ENCODE measurements at regions not wholly inside any gene's neighbourhood (a gene's known extent, or its start where the extent isn't known, plus 50 kb on each side); places are given as distances from the start of the nearest gene placed in this dataset.
A peak's percentile ranks its signal among the peaks of the same experiment; 100 is the strongest.

- Histone ChIP-seq H3K27me3 (no peaks in the 10 kb centered on the region), H3K4me1 (no peaks in the 10 kb centered on the region), H3K9me3 (no peaks in the 10 kb centered on the region), H3K36me3 (no peaks in the 10 kb centered on the region), H3K27ac (no peak overlapping the region), H3K4me3 (no peak overlapping the region)
- TF ChIP-seq, protein P1, sequence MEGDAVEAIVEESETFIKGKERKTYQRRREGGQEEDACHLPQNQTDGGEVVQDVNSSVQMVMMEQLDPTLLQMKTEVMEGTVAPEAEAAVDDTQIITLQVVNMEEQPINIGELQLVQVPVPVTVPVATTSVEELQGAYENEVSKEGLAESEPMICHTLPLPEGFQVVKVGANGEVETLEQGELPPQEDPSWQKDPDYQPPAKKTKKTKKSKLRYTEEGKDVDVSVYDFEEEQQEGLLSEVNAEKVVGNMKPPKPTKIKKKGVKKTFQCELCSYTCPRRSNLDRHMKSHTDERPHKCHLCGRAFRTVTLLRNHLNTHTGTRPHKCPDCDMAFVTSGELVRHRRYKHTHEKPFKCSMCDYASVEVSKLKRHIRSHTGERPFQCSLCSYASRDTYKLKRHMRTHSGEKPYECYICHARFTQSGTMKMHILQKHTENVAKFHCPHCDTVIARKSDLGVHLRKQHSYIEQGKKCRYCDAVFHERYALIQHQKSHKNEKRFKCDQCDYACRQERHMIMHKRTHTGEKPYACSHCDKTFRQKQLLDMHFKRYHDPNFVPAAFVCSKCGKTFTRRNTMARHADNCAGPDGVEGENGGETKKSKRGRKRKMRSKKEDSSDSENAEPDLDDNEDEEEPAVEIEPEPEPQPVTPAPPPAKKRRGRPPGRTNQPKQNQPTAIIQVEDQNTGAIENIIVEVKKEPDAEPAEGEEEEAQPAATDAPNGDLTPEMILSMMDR (IDR thresholded peaks at IDR 0.05), result no peak
- ATAC-seq (no peak), DNase-seq (no peak)
- intact Hi-C loops (cut with DNase I), result no loop called here
Measured at GRCh38 chr2:22604136-22604535, 780.8 kb upstream of the KLHL29 start.

DNA sequence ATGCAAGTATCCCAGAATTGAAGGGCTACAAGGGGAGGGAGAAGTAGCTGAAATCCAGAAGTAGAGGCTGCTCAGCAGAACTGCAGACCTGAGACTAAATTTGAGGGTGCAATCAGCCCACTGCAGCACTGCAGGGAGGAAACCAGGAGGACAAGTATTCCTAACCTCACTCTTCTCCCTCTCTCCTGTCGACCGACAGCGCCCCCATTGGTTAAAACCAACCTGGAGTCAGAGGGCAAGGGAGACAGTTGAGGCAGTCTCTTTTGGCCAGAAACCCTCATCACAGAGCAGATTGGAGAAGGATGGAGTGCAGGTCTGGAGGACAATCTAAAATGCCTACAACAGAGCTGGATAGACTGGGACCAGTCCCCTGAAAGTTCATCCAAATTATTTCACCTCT lies 768.9 kb upstream of the KLHL29 start:
- H3K9me3 ChIP-seq, result no peaks in the 10 kb centered on the region
- intact Hi-C loops (cut with DNase I), result no loop called here
- TF ChIP-seq, protein P1 (IDR thresholded peaks at IDR 0.05), result no peak
- ATAC-seq (no peak), DNase-seq (no peak)
- no peaks in the 10 kb centered on the region for H3K27me3 ChIP-seq
- no peaks in the 10 kb centered on the region for H3K36me3 ChIP-seq
- H3K27ac ChIP-seq, result no peak overlapping the region
- no peaks in the 10 kb centered on the region for H3K4me1 ChIP-seq
- no peak overlapping the region for H3K4me3 ChIP-seq

- ATAC-seq, result no peak
- Histone ChIP-seq H3K27ac (no peak overlapping the region), H3K9me3 (no peaks in the 10 kb centered on the region), H3K36me3 (no peaks in the 10 kb centered on the region), H3K4me3 (no peak overlapping the region), H3K27me3 (no peaks in the 10 kb centered on the region), H3K4me1 (no peaks in the 10 kb centered on the region)
- intact Hi-C loops (cut with DNase I), result no loop called here
- DNase-seq, result no peak
- TF ChIP-seq, protein P1 (IDR thresholded peaks at IDR 0.05), result no peak
Measured at GRCh38 chr2:22623620-22624019, 761.4 kb upstream of the KLHL29 start.

DNA sequence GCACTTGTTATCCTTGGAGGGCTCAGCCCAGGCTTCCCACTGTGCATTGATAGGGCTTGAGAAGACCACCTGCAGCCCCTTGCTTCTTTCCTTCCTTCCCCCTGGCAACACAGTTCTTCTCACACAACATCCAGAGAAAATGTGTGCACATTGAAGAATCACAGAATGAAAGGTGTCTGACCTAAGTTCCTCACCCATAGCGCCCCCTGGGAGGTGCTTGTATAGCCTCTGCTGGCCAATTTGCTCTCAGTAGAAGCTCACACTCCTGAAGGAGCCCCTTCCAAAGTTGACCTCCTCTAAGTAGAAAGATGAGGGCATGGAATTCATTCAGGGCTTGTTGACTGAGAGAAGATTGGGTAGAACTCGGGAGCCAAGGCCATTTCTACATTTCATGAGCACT lies 758.4 kb upstream of the KLHL29 start:
- DNase-seq (no peak), ATAC-seq (peak; percentile 37)
- no peaks in the 10 kb centered on the region for H3K4me1 ChIP-seq
- no peak overlapping the region for H3K27ac ChIP-seq
- H3K27me3 ChIP-seq, result no peaks in the 10 kb centered on the region
- no peak overlapping the region for H3K4me3 ChIP-seq
- H3K9me3 ChIP-seq, result no peaks in the 10 kb centered on the region
- TF ChIP-seq, protein P1 (IDR thresholded peaks at IDR 0.05), result no peak
- no peaks in the 10 kb centered on the region for H3K36me3 ChIP-seq
- intact Hi-C loops (cut with DNase I), result no loop called here

DNA sequence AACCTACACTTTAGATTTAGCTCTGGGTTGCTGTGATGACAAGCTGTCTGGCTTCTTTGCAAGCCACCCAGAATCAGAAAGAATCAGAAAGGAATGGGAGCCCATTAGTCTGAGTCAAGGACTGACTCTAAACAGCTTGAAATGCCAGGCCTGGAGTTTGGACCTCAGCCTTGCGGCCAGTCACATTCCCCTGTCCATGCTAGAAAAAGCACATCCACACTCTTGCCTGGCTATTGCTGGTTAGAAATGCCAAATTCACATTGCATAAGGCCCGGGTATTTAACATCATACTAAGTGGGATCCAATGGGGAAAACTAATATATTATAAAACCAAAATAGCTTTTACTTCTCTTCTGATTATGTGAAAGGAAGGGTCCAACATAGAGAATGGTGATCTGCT lies 756.8 kb upstream of the KLHL29 start:
- intact Hi-C loops (cut with DNase I), result no loop called here
- H3K4me1 ChIP-seq, result no peaks in the 10 kb centered on the region
- H3K36me3 ChIP-seq, result no peaks in the 10 kb centered on the region
- TF ChIP-seq, protein P1 (IDR thresholded peaks at IDR 0.05), result no peak
- no peak overlapping the region for H3K4me3 ChIP-seq
- no peak overlapping the region for H3K27ac ChIP-seq
- no peak for ATAC-seq
- H3K9me3 ChIP-seq, result no peaks in the 10 kb centered on the region
- no peaks in the 10 kb centered on the region for H3K27me3 ChIP-seq
- peak in 2 of 4 donors; percentile 21 to 30 for DNase-seq
